H9 (cell line): ENCODE measurements at regions not wholly inside any gene's neighbourhood (a gene's known extent, or its start where the extent isn't known, plus 50 kb on each side); places are given as distances from the start of the nearest gene placed in this dataset.

ENCODE experiments used
- DNase-seq: peaks from one replicate; pipeline ENCODE4 v3.0.0-alpha.2; 2017
- H2AFZ ChIP-seq: one replicate; pipeline ENCODE4 v1.6.1; 2013; ENCODE audit warnings: mild to moderate bottlenecking, low read length, control low read depth, moderate library complexity
- H2AK5ac ChIP-seq: 2 replicates; pipeline ENCODE4 v1.6.1; 2013; ENCODE audit warnings: low read length, control low read depth, mixed read lengths; ENCODE audit not compliant: insufficient read length
- H2BK120ac ChIP-seq: one replicate; pipeline ENCODE4 v1.6.1; 2013; ENCODE audit warnings: low read depth, mild to moderate bottlenecking, low read length, control low read depth, inconsistent platforms; ENCODE audit not compliant: poor library complexity, severe bottlenecking
- H2BK12ac ChIP-seq: 2 replicates; pipeline ENCODE4 v1.6.1; 2013; ENCODE audit warnings: low read length, control low read depth, mixed read lengths, low read depth; ENCODE audit not compliant: insufficient read length
- H2BK15ac ChIP-seq: 2 replicates; pipeline ENCODE4 v1.6.1; 2013; ENCODE audit warnings: low read depth, low read length, control low read depth
- H2BK20ac ChIP-seq: one replicate; pipeline ENCODE4 v1.6.1; 2013; ENCODE audit warnings: low read depth, mild to moderate bottlenecking, low read length, control low read depth, inconsistent platforms; ENCODE audit not compliant: poor library complexity, severe bottlenecking
- H2BK5ac ChIP-seq: 2 replicates; pipeline ENCODE4 v1.6.1; 2013; ENCODE audit warnings: low read length, control low read depth, mixed read lengths; ENCODE audit not compliant: insufficient read length
- H3K14ac ChIP-seq: 2 replicates; pipeline ENCODE4 v1.6.1; 2013; ENCODE audit warnings: low read length, control low read depth; ENCODE audit not compliant: insufficient read depth
- H3K18ac ChIP-seq: 2 replicates; pipeline ENCODE4 v1.6.1; 2013; ENCODE audit warnings: low read depth, mild to moderate bottlenecking, mixed read lengths, low read length, control low read depth; ENCODE audit not compliant: insufficient read length
- H3K23ac ChIP-seq: 2 replicates; pipeline ENCODE4 v1.6.1; 2013; ENCODE audit warnings: low read length, control low read depth, mixed read lengths, low read depth; ENCODE audit not compliant: insufficient read length
- H3K23me2 ChIP-seq: 2 replicates; pipeline ENCODE4 v1.6.1; 2013; ENCODE audit warnings: low read depth, mild to moderate bottlenecking, mixed read lengths, low read length, control low read depth; ENCODE audit not compliant: insufficient read length, poor library complexity, severe bottlenecking
- H3K27ac ChIP-seq: 2 replicates; pipeline ENCODE4 v1.5.1; 2013; ENCODE audit warnings: low read length, control low read depth, mixed read lengths, low read depth; ENCODE audit not compliant: insufficient read length
- H3K27me3 ChIP-seq: 2 replicates; pipeline ENCODE4 v1.6.1; 2013; ENCODE audit warnings: low read length, control low read depth, inconsistent platforms; ENCODE audit not compliant: insufficient read depth
- H3K4ac ChIP-seq: 2 replicates; pipeline ENCODE4 v1.6.1; 2013; ENCODE audit warnings: low read depth, mild to moderate bottlenecking, control low read depth, inconsistent platforms, low read length, moderate library complexity
- H3K4me1 ChIP-seq: 2 replicates; pipeline ENCODE4 v1.6.1; 2013; ENCODE audit warnings: low read length, control low read depth, inconsistent platforms; ENCODE audit not compliant: insufficient read depth
- H3K4me2 ChIP-seq: 2 replicates; pipeline ENCODE4 v1.6.1; 2013; ENCODE audit warnings: low read length, control low read depth, mixed read lengths; ENCODE audit not compliant: insufficient read length, insufficient read depth
- H3K56ac ChIP-seq: 2 replicates; pipeline ENCODE4 v1.6.1; 2013; ENCODE audit warnings: low read depth, mild to moderate bottlenecking, mixed read lengths, low read length, control low read depth; ENCODE audit not compliant: insufficient read length
- H3K79me1 ChIP-seq: 2 replicates; pipeline ENCODE4 v1.6.1; 2013; ENCODE audit warnings: low read depth, mild to moderate bottlenecking, moderate library complexity, low read length, control low read depth, inconsistent platforms; ENCODE audit not compliant: insufficient read depth, poor library complexity, severe bottlenecking
- H3K79me2 ChIP-seq: 2 replicates; pipeline ENCODE4 v1.6.1; 2013; ENCODE audit warnings: low read length, control low read depth, inconsistent platforms; ENCODE audit not compliant: insufficient read depth
- H3K9ac ChIP-seq: 2 replicates; pipeline ENCODE4 v1.6.1; 2013; ENCODE audit warnings: low read length, control low read depth, mixed read lengths; ENCODE audit not compliant: insufficient read length; ENCODE audit errors: extremely low read depth
- H3K9me3 ChIP-seq: one replicate; pipeline ENCODE4 v1.6.1; 2013; ENCODE audit warnings: low read depth, low read length, inconsistent platforms; ENCODE audit not compliant: control insufficient read depth
- H3T11ph ChIP-seq: one replicate; pipeline ENCODE4 v1.6.1; 2013; ENCODE audit warnings: mild to moderate bottlenecking, low read length, control low read depth, inconsistent platforms
- H4K20me1 ChIP-seq: one replicate; pipeline ENCODE4 v1.6.1; 2013; ENCODE audit not compliant: control insufficient read depth, insufficient read length, insufficient read depth
- H4K5ac ChIP-seq: 2 replicates; pipeline ENCODE4 v1.6.1; 2013; ENCODE audit warnings: low read depth, mild to moderate bottlenecking, mixed read lengths, low read length, control low read depth; ENCODE audit not compliant: insufficient read length
- H4K8ac ChIP-seq: replicated peaks from 2 replicates; pipeline ENCODE4 v1.6.1; 2013; ENCODE audit warnings: low read length, control low read depth, mixed read lengths, low read depth; ENCODE audit not compliant: insufficient read length
- H4K91ac ChIP-seq: 2 replicates; pipeline ENCODE4 v1.6.1; 2013; ENCODE audit warnings: low read depth, mild to moderate bottlenecking, moderate library complexity, mixed read lengths, low read length, control low read depth; ENCODE audit not compliant: insufficient read length
- H3K27ac Mint-ChIP-seq, 3 experiments: 2 replicates in 2 of 3; 3 replicates in 1 of 3; pipeline ENCODE4 v1.8.0; 2020 to 2021; ENCODE audit warnings: mixed read lengths in 3 of 3, mild to moderate bottlenecking in 1 of 3, moderate library complexity in 1 of 3
- H3K27me3 Mint-ChIP-seq: 2 replicates; pipeline ENCODE4 v1.8.0; 2021; ENCODE audit warnings: low read depth, mild to moderate bottlenecking, moderate library complexity, mixed read lengths
- H3K36me3 Mint-ChIP-seq, 3 experiments: 2 replicates in 2 of 3; 3 replicates in 1 of 3; pipeline ENCODE4 v1.8.0; 2020 to 2021; ENCODE audit warnings: low read depth in 3 of 3, mixed read lengths in 3 of 3; ENCODE audit not compliant: insufficient read depth in 1 of 3
- H3K4me1 Mint-ChIP-seq, 2 experiments: 2 replicates each; pipeline ENCODE4 v1.8.0; 2020; ENCODE audit warnings: mixed read lengths in 2 of 2
- H3K4me3 Mint-ChIP-seq, 2 experiments: 2 replicates in 1 of 2; 3 replicates in 1 of 2; pipeline ENCODE4 v1.8.0; 2020 to 2021; ENCODE audit warnings: mild to moderate bottlenecking in 2 of 2, mixed read lengths in 2 of 2, moderate library complexity in 1 of 2
- H3K9me3 Mint-ChIP-seq, 2 experiments: 2 replicates in 1 of 2; 3 replicates in 1 of 2; pipeline ENCODE4 v1.8.0; 2020; ENCODE audit warnings: mild to moderate bottlenecking in 2 of 2, mixed read lengths in 2 of 2, moderate library complexity in 1 of 2
- WGBS: extraction: QIAGEN DNeasy Blood & Tissue Kit; methylation state at CpG from one replicate; pipeline ENCODE4 v1.1.7; 2013; ENCODE audit warnings: missing lambda C conversion rate, low lambda C conversion rate, mixed read lengths; ENCODE audit not compliant: insufficient read length; ENCODE audit errors: extremely low coverage; 5-methylcytosine and 5-hydroxymethylcytosine counted together
- TF ChIP-seq, protein P1 (sequence below): fragments of 200-600 bp; sonication (generic); conservative IDR thresholded peaks from 3 replicates; pipeline ENCODE4 v1.8.0; 2021; ENCODE audit warnings: antibody characterized with exemption, mild to moderate bottlenecking

DNA sequence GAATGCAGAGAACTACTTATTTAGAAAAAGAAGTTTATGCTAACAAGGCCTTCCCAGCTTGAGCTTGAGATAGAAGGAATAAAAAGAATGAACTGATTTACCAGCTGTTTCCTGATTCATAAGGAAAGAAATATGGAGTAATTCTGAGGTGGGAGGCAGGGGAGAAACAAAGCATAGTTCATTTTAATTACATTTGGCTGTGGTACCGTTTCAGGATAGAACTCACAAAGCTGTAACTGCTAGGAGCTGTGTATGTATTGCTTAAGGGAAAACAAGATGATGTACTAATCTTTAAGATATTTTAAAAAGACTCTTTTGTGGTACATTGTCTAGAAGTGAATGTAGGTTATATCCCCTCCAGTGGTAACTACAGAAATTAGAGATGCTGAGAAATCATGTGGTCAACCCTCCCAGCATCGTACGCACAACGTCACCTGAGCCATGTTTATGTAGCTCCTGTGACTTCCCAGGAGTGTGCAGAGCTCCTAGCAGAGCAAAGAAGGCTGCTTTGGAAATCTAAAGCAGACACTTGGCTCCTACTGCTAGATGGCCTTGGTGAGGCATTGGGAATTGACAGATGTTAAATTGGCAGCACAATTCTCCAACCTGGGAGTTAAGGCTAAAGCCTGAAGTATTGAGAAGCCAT lies 208.3 kb upstream of the VLDLR start:
- no peak overlapping the region for H2BK5ac ChIP-seq
- no peaks in the 10 kb centered on the region for H4K20me1 ChIP-seq
- no peaks in the 10 kb centered on the region for H3K79me2 ChIP-seq
- H2BK120ac ChIP-seq, result no peak overlapping the region
- H2AFZ ChIP-seq, result no peak overlapping the region
- no peaks in the 10 kb centered on the region for H3K4me1 ChIP-seq
- no peak overlapping the region for H3K4ac ChIP-seq
- no peak overlapping the region for H2BK20ac ChIP-seq
- no peak overlapping the region for H3K4me3 Mint-ChIP-seq
- no peak overlapping the region for H3K14ac ChIP-seq
- H3K27ac ChIP-seq, result no peak overlapping the region
- no peak overlapping the region for H3K23ac ChIP-seq
- TF ChIP-seq, protein P1, sequence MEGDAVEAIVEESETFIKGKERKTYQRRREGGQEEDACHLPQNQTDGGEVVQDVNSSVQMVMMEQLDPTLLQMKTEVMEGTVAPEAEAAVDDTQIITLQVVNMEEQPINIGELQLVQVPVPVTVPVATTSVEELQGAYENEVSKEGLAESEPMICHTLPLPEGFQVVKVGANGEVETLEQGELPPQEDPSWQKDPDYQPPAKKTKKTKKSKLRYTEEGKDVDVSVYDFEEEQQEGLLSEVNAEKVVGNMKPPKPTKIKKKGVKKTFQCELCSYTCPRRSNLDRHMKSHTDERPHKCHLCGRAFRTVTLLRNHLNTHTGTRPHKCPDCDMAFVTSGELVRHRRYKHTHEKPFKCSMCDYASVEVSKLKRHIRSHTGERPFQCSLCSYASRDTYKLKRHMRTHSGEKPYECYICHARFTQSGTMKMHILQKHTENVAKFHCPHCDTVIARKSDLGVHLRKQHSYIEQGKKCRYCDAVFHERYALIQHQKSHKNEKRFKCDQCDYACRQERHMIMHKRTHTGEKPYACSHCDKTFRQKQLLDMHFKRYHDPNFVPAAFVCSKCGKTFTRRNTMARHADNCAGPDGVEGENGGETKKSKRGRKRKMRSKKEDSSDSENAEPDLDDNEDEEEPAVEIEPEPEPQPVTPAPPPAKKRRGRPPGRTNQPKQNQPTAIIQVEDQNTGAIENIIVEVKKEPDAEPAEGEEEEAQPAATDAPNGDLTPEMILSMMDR, result no peak
- peaks cover 0 to 7% (median 0%) of the 10 kb centered on the region in 3 experiments; a peak in 2 of 7 replicates for H3K36me3 Mint-ChIP-seq
- H2BK15ac ChIP-seq, result no peak overlapping the region
- H3K9me3 Mint-ChIP-seq, result no peaks in the 10 kb centered on the region
- H3K23me2 ChIP-seq, result no peaks in the 10 kb centered on the region
- peak overlapping the region in 1 of 3 experiments; percentile 91; a peak in 1 of 7 replicates for H3K27ac Mint-ChIP-seq
- H3K18ac ChIP-seq, result no peak overlapping the region
- no peaks in the 10 kb centered on the region for H3K9me3 ChIP-seq
- WGBS, result no CpG with 5 or more reads among the region's 4 CpGs
- no peak overlapping the region for H2AK5ac ChIP-seq
- no peak overlapping the region for H3T11ph ChIP-seq
- peaks cover 26 to 29% of the 10 kb centered on the region in 2 experiments for H3K4me1 Mint-ChIP-seq
- H3K56ac ChIP-seq, result no peak overlapping the region
- H4K91ac ChIP-seq, result no peak overlapping the region
- DNase-seq, result no peak
- no peaks in the 10 kb centered on the region for H3K27me3 ChIP-seq
- H2BK12ac ChIP-seq, result no peak overlapping the region
- no peaks in the 10 kb centered on the region for H3K79me1 ChIP-seq
- no peaks in the 10 kb centered on the region for H3K27me3 Mint-ChIP-seq
- H3K9ac ChIP-seq, result no peak overlapping the region
- H4K8ac ChIP-seq, result no peak overlapping the region
- H4K5ac ChIP-seq, result no peak overlapping the region
- no peak overlapping the region for H3K4me2 ChIP-seq
